GM10266 (cell line): ENCODE measurements at regions not wholly inside any gene's neighbourhood (a gene's known extent, or its start where the extent isn't known, plus 50 kb on each side); places are given as distances from the start of the nearest gene placed in this dataset.

Experiments
- DNase-seq: peaks from one replicate; pipeline ENCODE4 v3.0.0; 2012; ENCODE audit errors: extremely low spot score
- CTCF ChIP-seq: IDR thresholded peaks from 2 replicates; pipeline ENCODE4 v1.5.1; 2012; ENCODE audit warnings: mild to moderate bottlenecking, low read depth; ENCODE audit not compliant: control insufficient read depth, insufficient read depth; ENCODE audit errors: missing control alignments

DNA sequence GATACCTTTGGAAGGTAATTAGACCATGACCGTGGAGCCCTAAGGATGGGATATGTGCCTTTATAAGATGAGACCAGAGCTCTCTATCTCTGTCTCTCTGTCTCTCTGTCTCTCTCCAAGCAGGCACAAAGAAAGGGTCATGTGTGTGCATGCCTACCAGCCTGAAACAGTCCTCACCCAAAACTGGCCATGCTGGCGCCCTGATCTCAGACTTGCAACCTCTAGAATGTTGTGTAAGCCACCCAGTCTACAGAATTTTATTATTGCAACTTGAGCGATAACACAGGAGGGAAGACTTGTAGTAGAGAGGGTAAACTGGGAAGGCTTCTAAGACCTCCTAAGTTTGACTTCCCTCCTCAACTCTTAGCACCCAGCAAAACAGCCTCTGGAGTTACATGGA, 124.1 kb upstream of the SERTAD2 start:
- no peak for DNase-seq
- TF ChIP-seq CTCF = no peak

DNA sequence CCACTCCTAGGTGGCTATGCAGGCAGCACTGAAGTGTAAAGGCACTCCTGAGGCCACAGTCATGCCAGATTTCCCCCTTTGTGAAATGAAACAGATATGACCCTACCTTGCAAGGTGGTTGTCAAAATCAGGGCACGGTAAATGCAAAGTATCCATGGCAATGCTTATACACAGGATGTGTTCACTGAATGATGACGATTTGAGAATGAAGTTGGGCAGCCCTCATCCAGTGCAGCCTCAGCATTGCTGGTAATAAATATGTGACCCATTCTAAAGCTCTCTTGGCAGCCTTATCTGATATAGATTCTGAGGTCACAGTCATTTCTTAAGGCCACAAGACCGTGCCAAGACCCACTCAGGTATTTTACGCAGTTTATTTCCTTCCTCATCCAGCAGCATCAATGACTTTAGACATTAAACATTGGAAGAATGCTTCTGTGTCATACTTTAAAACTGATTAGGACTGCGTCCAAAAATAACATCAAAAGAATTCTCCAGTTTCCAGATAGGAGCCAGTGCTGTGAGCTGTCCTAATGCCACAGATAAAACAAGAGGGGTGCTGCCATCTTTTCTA, 125.5 kb upstream of the SERTAD2 start:
- DNase-seq = no peak
- no peak for TF ChIP-seq CTCF

GRCh38 chr2:64780041-64780440, 126.3 kb upstream of the SERTAD2 start:
- DNase-seq = no peak
- TF ChIP-seq CTCF = no peak

DNA sequence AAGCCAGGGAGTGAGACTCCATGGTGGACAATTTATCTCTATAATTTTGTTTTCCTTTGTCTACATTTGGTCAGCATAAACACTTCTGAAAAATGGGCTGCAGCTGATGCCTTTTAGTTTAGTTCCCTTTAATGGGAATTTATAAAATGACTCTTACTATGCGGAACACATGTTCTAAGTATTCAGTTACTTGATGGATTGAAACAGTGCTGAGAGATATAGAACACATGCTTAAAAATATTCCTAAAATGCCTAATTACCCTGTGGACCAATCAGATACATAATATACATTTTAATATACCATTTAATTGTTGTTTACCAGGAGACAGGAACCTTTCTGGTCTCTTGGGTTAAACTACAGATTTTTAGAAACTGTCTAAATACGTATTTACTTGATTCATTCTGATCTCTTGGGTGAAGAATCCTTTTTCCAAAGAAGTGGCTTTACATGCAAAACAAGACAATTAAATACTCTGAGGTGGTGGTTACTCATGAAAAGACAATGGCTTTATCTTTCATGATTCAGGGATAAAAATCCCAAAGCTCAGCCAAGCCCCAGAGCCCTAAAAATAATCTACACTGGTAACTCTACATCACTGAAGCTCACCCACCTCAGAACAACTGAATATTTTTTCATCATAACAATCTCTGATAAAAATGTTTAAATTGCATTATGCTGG, 128.1 kb upstream of the SERTAD2 start:
- no peak for DNase-seq
- no peak for TF ChIP-seq CTCF

- no peak for TF ChIP-seq CTCF
- DNase-seq = no peak
Observed at GRCh38 chr2:64784168-64785061, 130.7 kb upstream of the SERTAD2 start.

DNA sequence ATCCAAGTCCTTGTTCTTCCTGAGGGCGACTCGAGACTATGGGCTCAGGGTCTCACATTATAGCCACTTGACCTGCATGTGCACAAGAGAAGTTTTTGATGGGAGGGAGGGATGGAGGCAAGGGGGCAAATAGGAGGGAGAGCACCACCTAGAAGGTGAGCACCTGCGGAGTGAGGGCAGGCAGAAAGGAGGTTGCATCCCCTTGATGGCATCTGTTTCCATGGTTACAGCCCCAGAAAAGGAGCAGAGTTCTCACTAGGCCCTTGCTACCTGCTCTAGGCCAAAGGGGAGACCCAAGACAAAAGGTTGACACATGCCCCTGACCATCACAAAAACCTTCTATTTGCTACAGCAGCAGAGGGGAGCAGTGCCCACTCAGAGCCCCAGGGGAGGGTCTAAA, 131.5 kb upstream of the SERTAD2 start:
- DNase-seq = no peak
- TF ChIP-seq CTCF = no peak

DNA sequence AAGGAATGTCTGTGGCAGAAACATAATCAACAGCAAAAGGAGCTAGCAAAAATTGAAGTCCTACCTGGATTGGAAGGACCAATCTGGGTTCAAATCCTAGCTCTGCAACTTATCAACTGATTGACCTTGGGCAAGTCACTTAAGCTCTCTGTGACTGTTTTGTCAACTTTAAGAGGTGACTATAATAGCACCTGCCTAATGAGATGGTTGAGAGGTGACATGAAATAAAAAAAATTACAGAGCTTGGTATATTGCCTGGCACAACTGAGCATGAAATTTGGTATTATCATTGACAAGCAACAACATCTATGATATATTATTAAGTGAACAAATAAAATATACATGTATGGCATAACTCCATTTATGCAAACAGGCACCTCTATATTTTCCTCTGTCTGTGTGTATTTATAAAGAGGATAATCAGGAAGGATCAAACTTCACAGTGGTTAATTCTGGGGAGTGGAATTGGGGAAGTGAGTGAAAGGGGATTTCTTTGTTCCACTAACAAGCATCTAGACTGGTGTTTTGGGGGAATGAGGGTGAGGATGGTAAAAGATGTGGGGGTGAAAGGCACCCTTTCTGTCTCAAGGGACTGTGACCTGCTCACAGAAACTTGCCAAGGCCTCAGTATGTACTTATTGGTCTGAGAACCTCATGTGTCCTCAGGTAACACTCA, 132.8 kb upstream of the SERTAD2 start:
- no peak for TF ChIP-seq CTCF
- DNase-seq = no peak
